ENCODE measurements at regions not wholly inside any gene's neighbourhood (a gene's known extent, or its start where the extent isn't known, plus 50 kb on each side); places are given as distances from the start of the nearest gene placed in this dataset.

GRCh38 chr2:150266931-150267330, 220.5 kb downstream of the RND3 start:
- no peaks in the 10 kb centered on the region for H3K27me3 ChIP-seq (ENCODE audit: insufficient read depth, insufficient read length)
- TF ChIP-seq YY1 (IDR thresholded peaks at IDR 0.05; ENCODE audit: insufficient read depth, insufficient read length) (no peak), SUZ12 (IDR thresholded peaks at IDR 0.05; ENCODE audit: extremely low read depth, insufficient read depth, insufficient read length) (no peak), ZNF274 (IDR thresholded peaks at IDR 0.05; ENCODE audit: low read depth, low read length) (no peak)
- H3K4me1 ChIP-seq (ENCODE audit: insufficient read depth, insufficient read length), result no peaks in the 10 kb centered on the region
- no peaks in the 10 kb centered on the region for H3K36me3 ChIP-seq (ENCODE audit: insufficient read depth, insufficient read length, low read length)
- no peak overlapping the region for H3K9ac ChIP-seq (ENCODE audit: insufficient read length, low read depth)
- H3K4me3 ChIP-seq (ENCODE audit: insufficient read length, low read depth), result no peak overlapping the region
- H3K9me3 ChIP-seq (ENCODE audit: insufficient read depth, low read length), result no peaks in the 10 kb centered on the region; the same call in 1 of the 2 replicates
- no peak for DNase-seq (ENCODE audit: low read depth, low spot score)

GRCh38 chr2:150264442-150264841, 223.0 kb downstream of the RND3 start:
- DNase-seq (ENCODE audit: low read depth, low spot score), result no peak
- Histone ChIP-seq H3K9ac (ENCODE audit: insufficient read length, low read depth) (no peak overlapping the region), H3K4me1 (ENCODE audit: insufficient read depth, insufficient read length) (no peaks in the 10 kb centered on the region), H3K36me3 (ENCODE audit: insufficient read depth, insufficient read length, low read length) (no peaks in the 10 kb centered on the region), H3K9me3 (ENCODE audit: insufficient read depth, low read length) (no peaks in the 10 kb centered on the region; the same call in 1 of the 2 replicates), H3K4me3 (ENCODE audit: insufficient read length, low read depth) (no peak overlapping the region), H3K27me3 (ENCODE audit: insufficient read depth, insufficient read length) (no peaks in the 10 kb centered on the region)
- TF ChIP-seq YY1 (IDR thresholded peaks at IDR 0.05; ENCODE audit: insufficient read depth, insufficient read length) (no peak), SUZ12 (IDR thresholded peaks at IDR 0.05; ENCODE audit: extremely low read depth, insufficient read depth, insufficient read length) (no peak), ZNF274 (IDR thresholded peaks at IDR 0.05; ENCODE audit: low read depth, low read length) (no peak)

- TF ChIP-seq SUZ12 (IDR thresholded peaks at IDR 0.05; ENCODE audit: extremely low read depth, insufficient read depth, insufficient read length) (no peak), ZNF274 (IDR thresholded peaks at IDR 0.05; ENCODE audit: low read depth, low read length) (no peak), YY1 (IDR thresholded peaks at IDR 0.05; ENCODE audit: insufficient read depth, insufficient read length) (no peak)
- Histone ChIP-seq H3K9me3 (ENCODE audit: insufficient read depth, low read length) (no peaks in the 10 kb centered on the region; the same call in 1 of the 2 replicates), H3K4me3 (ENCODE audit: insufficient read length, low read depth) (no peak overlapping the region), H3K27me3 (ENCODE audit: insufficient read depth, insufficient read length) (no peaks in the 10 kb centered on the region), H3K36me3 (ENCODE audit: insufficient read depth, insufficient read length, low read length) (no peaks in the 10 kb centered on the region), H3K9ac (ENCODE audit: insufficient read length, low read depth) (no peak overlapping the region), H3K4me1 (ENCODE audit: insufficient read depth, insufficient read length) (no peaks in the 10 kb centered on the region)
- no peak for DNase-seq (ENCODE audit: low read depth, low spot score)
Observed at GRCh38 chr2:150261691-150262090, 225.8 kb downstream of the RND3 start.

DNA sequence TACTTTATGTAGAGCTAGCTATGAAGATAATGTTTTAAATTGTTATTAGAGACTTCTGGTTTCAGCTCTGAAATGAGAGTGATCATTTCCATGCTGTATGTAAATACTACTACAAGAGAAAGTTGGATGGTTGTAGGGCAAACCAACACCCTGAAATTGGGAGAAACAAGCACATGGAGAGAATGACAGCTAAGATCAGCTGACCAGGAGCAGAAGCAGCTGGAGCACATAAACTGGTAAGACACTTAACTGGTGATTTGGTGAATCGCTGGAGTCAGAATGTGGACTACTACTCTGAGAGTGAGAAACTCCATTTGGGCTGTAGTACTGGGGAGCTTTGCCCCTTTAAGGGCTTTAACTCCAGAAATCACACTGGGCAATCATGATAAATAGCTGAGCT, 226.8 kb downstream of the RND3 start:
- Histone ChIP-seq H3K4me3 (ENCODE audit: insufficient read length, low read depth) (no peak overlapping the region), H3K9ac (ENCODE audit: insufficient read length, low read depth) (no peak overlapping the region), H3K27me3 (ENCODE audit: insufficient read depth, insufficient read length) (no peaks in the 10 kb centered on the region), H3K36me3 (ENCODE audit: insufficient read depth, insufficient read length, low read length) (no peaks in the 10 kb centered on the region), H3K4me1 (ENCODE audit: insufficient read depth, insufficient read length) (no peaks in the 10 kb centered on the region), H3K9me3 (ENCODE audit: insufficient read depth, low read length) (no peaks in the 10 kb centered on the region; the same call in 1 of the 2 replicates)
- TF ChIP-seq SUZ12 (IDR thresholded peaks at IDR 0.05; ENCODE audit: extremely low read depth, insufficient read depth, insufficient read length) (no peak), ZNF274 (IDR thresholded peaks at IDR 0.05; ENCODE audit: low read depth, low read length) (no peak), YY1 (IDR thresholded peaks at IDR 0.05; ENCODE audit: insufficient read depth, insufficient read length) (no peak)
- DNase-seq (ENCODE audit: low read depth, low spot score), result no peak

- TF ChIP-seq YY1 (IDR thresholded peaks at IDR 0.05; ENCODE audit: insufficient read depth, insufficient read length) (no peak), SUZ12 (IDR thresholded peaks at IDR 0.05; ENCODE audit: extremely low read depth, insufficient read depth, insufficient read length) (no peak), ZNF274 (IDR thresholded peaks at IDR 0.05; ENCODE audit: low read depth, low read length) (no peak)
- Histone ChIP-seq H3K9me3 (ENCODE audit: insufficient read depth, low read length) (no peaks in the 10 kb centered on the region; the same call in 1 of the 2 replicates), H3K4me3 (ENCODE audit: insufficient read length, low read depth) (no peak overlapping the region), H3K36me3 (ENCODE audit: insufficient read depth, insufficient read length, low read length) (no peaks in the 10 kb centered on the region), H3K4me1 (ENCODE audit: insufficient read depth, insufficient read length) (no peaks in the 10 kb centered on the region), H3K27me3 (ENCODE audit: insufficient read depth, insufficient read length) (no peaks in the 10 kb centered on the region), H3K9ac (ENCODE audit: insufficient read length, low read depth) (no peak overlapping the region)
- DNase-seq (ENCODE audit: low read depth, low spot score), result peak; percentile 25
Observed at GRCh38 chr2:150259746-150260145, 227.7 kb downstream of the RND3 start.

- no peak for DNase-seq (ENCODE audit: low read depth, low spot score)
- H3K4me1 ChIP-seq (ENCODE audit: insufficient read depth, insufficient read length), result no peaks in the 10 kb centered on the region
- H3K9me3 ChIP-seq (ENCODE audit: insufficient read depth, low read length), result no peaks in the 10 kb centered on the region; the same call in 1 of the 2 replicates
- H3K36me3 ChIP-seq (ENCODE audit: insufficient read depth, insufficient read length, low read length), result no peaks in the 10 kb centered on the region
- H3K27me3 ChIP-seq (ENCODE audit: insufficient read depth, insufficient read length), result no peaks in the 10 kb centered on the region
- no peak for TF ChIP-seq YY1 (IDR thresholded peaks at IDR 0.05; ENCODE audit: insufficient read depth, insufficient read length)
- no peak for TF ChIP-seq SUZ12 (IDR thresholded peaks at IDR 0.05; ENCODE audit: extremely low read depth, insufficient read depth, insufficient read length)
- no peak for TF ChIP-seq ZNF274 (IDR thresholded peaks at IDR 0.05; ENCODE audit: low read depth, low read length)
- no peak overlapping the region for H3K4me3 ChIP-seq (ENCODE audit: insufficient read length, low read depth)
- no peak overlapping the region for H3K9ac ChIP-seq (ENCODE audit: insufficient read length, low read depth)
Observed at GRCh38 chr2:150258781-150259307, 228.6 kb downstream of the RND3 start.

DNA sequence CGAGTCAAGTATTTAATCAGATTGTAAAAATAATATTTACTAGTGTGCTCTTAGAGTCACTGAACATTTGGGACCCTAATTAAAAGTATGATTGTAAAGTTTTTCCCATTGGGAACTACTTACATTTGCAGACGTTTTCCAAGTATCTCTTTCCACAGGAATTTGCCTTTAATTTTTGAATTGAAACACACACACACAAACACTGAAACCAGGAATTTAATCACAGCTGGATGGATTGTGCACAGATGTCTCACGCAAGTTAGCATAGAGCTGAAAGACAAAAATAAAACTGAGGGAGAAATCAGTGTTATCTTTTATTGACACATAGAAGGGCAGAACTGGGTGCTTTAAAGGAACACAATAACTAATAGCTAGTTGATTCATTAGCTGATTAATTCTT, 230.7 kb downstream of the RND3 start:
- no peak for DNase-seq (ENCODE audit: low read depth, low spot score)
- no peaks in the 10 kb centered on the region for H3K27me3 ChIP-seq (ENCODE audit: insufficient read depth, insufficient read length)
- H3K4me1 ChIP-seq (ENCODE audit: insufficient read depth, insufficient read length), result no peaks in the 10 kb centered on the region
- no peaks in the 10 kb centered on the region for H3K36me3 ChIP-seq (ENCODE audit: insufficient read depth, insufficient read length, low read length)
- no peak overlapping the region for H3K4me3 ChIP-seq (ENCODE audit: insufficient read length, low read depth)
- TF ChIP-seq SUZ12 (IDR thresholded peaks at IDR 0.05; ENCODE audit: extremely low read depth, insufficient read depth, insufficient read length) (no peak), YY1 (IDR thresholded peaks at IDR 0.05; ENCODE audit: insufficient read depth, insufficient read length) (no peak), ZNF274 (IDR thresholded peaks at IDR 0.05; ENCODE audit: low read depth, low read length) (no peak)
- no peaks in the 10 kb centered on the region for H3K9me3 ChIP-seq (ENCODE audit: insufficient read depth, low read length)
- H3K9ac ChIP-seq (ENCODE audit: insufficient read length, low read depth), result no peak overlapping the region
